ENCODE measurements at regions not wholly inside any gene's neighbourhood (a gene's known extent, or its start where the extent isn't known, plus 50 kb on each side); places are given as distances from the start of the nearest gene placed in this dataset.

- no peak for ATAC-seq
- Histone ChIP-seq H2AFZ (ENCODE audit: low read length) (no peak overlapping the region), H3K9ac (ENCODE audit: insufficient read depth, low read depth, low read length) (no peak overlapping the region), H3K9me3 (ENCODE audit: low read length) (no peaks in the 10 kb centered on the region), H3K36me3 (replicated peaks in 1 of 2; ENCODE audit: control insufficient read depth in 1 of 2, insufficient read depth in 2 of 2, low read length in 2 of 2) (no peaks in the 10 kb centered on the region), H3K27ac (ENCODE audit: extremely low read length, insufficient read depth, low read length) (no peak overlapping the region), H3K27me3 (ENCODE audit: control insufficient read depth in 1 of 2, insufficient read depth in 2 of 2, low read length in 2 of 2) (peaks cover 2 to 14% of the 10 kb centered on the region in 2 experiments; a peak in 4 of 5 replicates), H3K4me3 (replicated peaks in 1 of 3; ENCODE audit: insufficient read depth in 1 of 3, low read depth in 2 of 3, low read length in 3 of 3) (no peak overlapping the region), H3K79me2 (ENCODE audit: insufficient read depth, low read length) (no peaks in the 10 kb centered on the region), H3K4me1 (ENCODE audit: insufficient read depth, low read length) (no peaks in the 10 kb centered on the region), H4K20me1 (ENCODE audit: insufficient read depth, low read length) (no peaks in the 10 kb centered on the region), H3K4me2 (ENCODE audit: low read depth, low read length) (no peak overlapping the region)
- no peak for FAIRE-seq
- CTCF ChIA-PET (ENCODE audit: low intra/inter-chr PET ratio, low total read pairs) = no interaction called here
- no peak for DNase-seq (ENCODE audit: low spot score)
- intact Hi-C loops (cut with micrococcal nuclease; ENCODE audit: unreplicated experiment) (no loop called here), in situ Hi-C loops (cut with HindIII; ENCODE audit: extremely low pct_ligation_motif_present, low pct_unique_long_range_greater_than_20kb) (no loop called here)
- BruUV-seq (replicated peaks) = no TSS peak
- TF ChIP-seq ZBTB43 (CRISPR knock-in tag; conservative IDR thresholded peaks at IDR 0.05) = no peak
- TF ChIP-seq CEBPB (IDR thresholded peaks at IDR 0.05; ENCODE audit: borderline replicate concordance, low read depth, low read length) = 0 out of 2 replicates have a peak, but pooled peaks have one; percentile 29
- peak; percentile 22; the same call in 1 of the 2 replicates for TF ChIP-seq CTCF (CRISPR knock-in tag; IDR thresholded peaks at IDR 0.05)
- TF ChIP-seq ZSCAN21 (CRISPR knock-in tag; IDR thresholded peaks at IDR 0.05; ENCODE audit: borderline replicate concordance) = no peak
- peak; percentile 21; the same call in 1 of the 2 replicates for TF ChIP-seq STAG1 (CRISPR knock-in tag; IDR thresholded peaks at IDR 0.05)
- WGBS (ENCODE audit: low lambda C conversion rate) = 34% methylated on average over 5 of the region's 5 CpGs
- POLR2A ChIA-PET = no interaction called here
Observed at GRCh38 chr2:173815772-173816171, 149.4 kb downstream of the SP3 start.

GRCh38 chr2:173817582-173817981 lies 147.6 kb downstream of the SP3 start:
- H3K79me2 ChIP-seq (ENCODE audit: insufficient read depth, low read length) = no peaks in the 10 kb centered on the region
- no peak overlapping the region for H3K9ac ChIP-seq (ENCODE audit: insufficient read depth, low read depth, low read length)
- H3K27me3 ChIP-seq (ENCODE audit: control insufficient read depth in 1 of 2, insufficient read depth in 2 of 2, low read length in 2 of 2) = peaks cover 2 to 29% of the 10 kb centered on the region in 2 experiments; a peak in 4 of 5 replicates
- no TSS peak for BruUV-seq (replicated peaks)
- H3K27ac ChIP-seq (ENCODE audit: extremely low read length, insufficient read depth, low read length) = no peak overlapping the region
- TF ChIP-seq MEIS2 (CRISPR knock-in tag; IDR thresholded peaks at IDR 0.05) = no peak
- no peak for TF ChIP-seq ZNF598 (CRISPR knock-in tag; IDR thresholded peaks at IDR 0.05; ENCODE audit: borderline replicate concordance)
- no peak for TF ChIP-seq CREM (IDR thresholded peaks at IDR 0.05)
- no peak for TF ChIP-seq CREM (CRISPR knock-in tag; IDR thresholded peaks at IDR 0.05)
- no peak for TF ChIP-seq ZNF83 (CRISPR knock-in tag; IDR thresholded peaks at IDR 0.05; ENCODE audit: borderline replicate concordance)
- no peak for TF ChIP-seq ZNF143 (CRISPR knock-in tag; IDR thresholded peaks at IDR 0.05)
- TF ChIP-seq TMF1 (CRISPR knock-in tag; IDR thresholded peaks at IDR 0.05; ENCODE audit: low read depth) = no peak
- TF ChIP-seq CERS6 (CRISPR knock-in tag; IDR thresholded peaks at IDR 0.05) = no peak
- no peak for TF ChIP-seq MXI1 (IDR thresholded peaks at IDR 0.05; ENCODE audit: borderline replicate concordance, low read depth, low read length)
- no peak for TF ChIP-seq PHF5A (CRISPR knock-in tag; IDR thresholded peaks at IDR 0.05; ENCODE audit: low read depth, unreplicated experiment)
- intact Hi-C loops (cut with micrococcal nuclease; ENCODE audit: unreplicated experiment) (no loop called here), in situ Hi-C loops (cut with HindIII; ENCODE audit: extremely low pct_ligation_motif_present, low pct_unique_long_range_greater_than_20kb) (no loop called here)
- H2AFZ ChIP-seq (ENCODE audit: low read length) = no peak overlapping the region
- FAIRE-seq (no peak), ATAC-seq (no peak), DNase-seq (ENCODE audit: low spot score) (no peak)
- H4K20me1 ChIP-seq (ENCODE audit: insufficient read depth, low read length) = no peaks in the 10 kb centered on the region
- no peak overlapping the region for H3K4me3 ChIP-seq (replicated peaks in 1 of 3; ENCODE audit: insufficient read depth in 1 of 3, low read depth in 2 of 3, low read length in 3 of 3)
- ChIA-PET POLR2A (no interaction called here), CTCF (ENCODE audit: low intra/inter-chr PET ratio, low total read pairs) (no interaction called here)
- no peaks in the 10 kb centered on the region for H3K36me3 ChIP-seq (replicated peaks in 1 of 2; ENCODE audit: control insufficient read depth in 1 of 2, insufficient read depth in 2 of 2, low read length in 2 of 2)
- H3K4me1 ChIP-seq (ENCODE audit: insufficient read depth, low read length) = no peaks in the 10 kb centered on the region
- no peaks in the 10 kb centered on the region for H3K9me3 ChIP-seq (ENCODE audit: low read length)
- H3K4me2 ChIP-seq (ENCODE audit: low read depth, low read length) = no peak overlapping the region
- WGBS (ENCODE audit: low lambda C conversion rate) = under 1% methylated on average over 4 of the region's 4 CpGs

Data from HepG2 (cell line).